ENCODE measurements at regions not wholly inside any gene's neighbourhood (a gene's known extent, or its start where the extent isn't known, plus 50 kb on each side); places are given as distances from the start of the nearest gene placed in this dataset.

DNA sequence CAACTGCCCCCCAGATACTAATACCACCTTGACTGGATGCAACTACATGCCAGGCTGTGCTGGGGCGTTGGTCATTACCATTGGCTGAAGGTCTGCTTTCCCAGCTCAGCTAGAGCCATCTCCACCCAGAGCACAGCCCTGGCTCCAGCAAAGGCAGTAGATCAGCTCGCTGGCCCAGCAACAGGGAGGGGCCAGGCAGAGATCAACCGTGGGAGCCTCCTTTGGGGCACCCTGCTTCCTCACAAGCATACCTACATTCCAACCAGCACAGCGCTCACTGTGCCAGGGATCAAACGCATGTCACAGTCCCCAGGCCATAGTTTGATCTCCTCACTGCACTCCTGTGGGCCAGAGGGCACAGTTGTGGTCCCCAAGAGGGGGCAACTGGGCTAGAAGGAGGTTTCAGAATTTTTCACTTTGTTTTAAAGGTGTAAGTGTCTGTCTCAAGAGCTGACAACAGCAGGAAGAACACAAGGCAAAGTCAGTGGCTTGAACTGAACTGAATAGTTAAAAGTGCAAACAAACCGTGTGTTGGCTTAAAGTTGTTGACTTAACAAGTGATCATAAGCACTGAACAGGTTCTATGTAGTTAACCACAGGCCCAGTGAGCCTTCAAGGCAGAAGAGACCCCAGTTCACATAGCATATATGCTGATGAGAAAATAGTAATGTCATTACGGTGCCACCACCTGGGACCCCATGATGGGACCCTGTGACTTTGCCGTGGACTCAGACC, 70.1 kb upstream of the BZW1 start:
- Histone ChIP-seq H3K4me3 (no peak overlapping the region), H3K9me3 (no peaks in the 10 kb centered on the region), H3K36me3 (no peaks in the 10 kb centered on the region), H3K27ac (peak overlapping the region; percentile 77), H3K27me3 (ENCODE audit: low read depth) (no peaks in the 10 kb centered on the region), H3K4me1 (peaks cover 23% of the 10 kb centered on the region)
- intact Hi-C loops (cut with DNase I): no loop called here
- DNase-seq (peak; percentile 53), ATAC-seq (peak; percentile 74 to 78)
- TF ChIP-seq, protein P1, sequence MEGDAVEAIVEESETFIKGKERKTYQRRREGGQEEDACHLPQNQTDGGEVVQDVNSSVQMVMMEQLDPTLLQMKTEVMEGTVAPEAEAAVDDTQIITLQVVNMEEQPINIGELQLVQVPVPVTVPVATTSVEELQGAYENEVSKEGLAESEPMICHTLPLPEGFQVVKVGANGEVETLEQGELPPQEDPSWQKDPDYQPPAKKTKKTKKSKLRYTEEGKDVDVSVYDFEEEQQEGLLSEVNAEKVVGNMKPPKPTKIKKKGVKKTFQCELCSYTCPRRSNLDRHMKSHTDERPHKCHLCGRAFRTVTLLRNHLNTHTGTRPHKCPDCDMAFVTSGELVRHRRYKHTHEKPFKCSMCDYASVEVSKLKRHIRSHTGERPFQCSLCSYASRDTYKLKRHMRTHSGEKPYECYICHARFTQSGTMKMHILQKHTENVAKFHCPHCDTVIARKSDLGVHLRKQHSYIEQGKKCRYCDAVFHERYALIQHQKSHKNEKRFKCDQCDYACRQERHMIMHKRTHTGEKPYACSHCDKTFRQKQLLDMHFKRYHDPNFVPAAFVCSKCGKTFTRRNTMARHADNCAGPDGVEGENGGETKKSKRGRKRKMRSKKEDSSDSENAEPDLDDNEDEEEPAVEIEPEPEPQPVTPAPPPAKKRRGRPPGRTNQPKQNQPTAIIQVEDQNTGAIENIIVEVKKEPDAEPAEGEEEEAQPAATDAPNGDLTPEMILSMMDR (IDR thresholded peaks at IDR 0.05): no peak

GRCh38 chr2:200742426-200742825, 69.3 kb upstream of the BZW1 start:
- Histone ChIP-seq H3K36me3 (no peaks in the 10 kb centered on the region), H3K27me3 (ENCODE audit: low read depth) (no peaks in the 10 kb centered on the region), H3K27ac (peak overlapping the region; percentile 77), H3K9me3 (no peaks in the 10 kb centered on the region), H3K4me1 (peaks cover 24% of the 10 kb centered on the region), H3K4me3 (no peak overlapping the region)
- TF ChIP-seq, protein P1 (IDR thresholded peaks at IDR 0.05): no peak
- intact Hi-C loops (cut with DNase I): no loop called here
- peak; percentile 57 for DNase-seq
- peak; percentile 60 to 70 for ATAC-seq

GRCh38 chr2:200743042-200743676, 68.6 kb upstream of the BZW1 start:
- intact Hi-C loops (cut with DNase I): no loop called here
- peaks cover 27% of the 10 kb centered on the region for H3K4me1 ChIP-seq
- H3K9me3 ChIP-seq: no peaks in the 10 kb centered on the region
- no peak for DNase-seq
- ATAC-seq: no peak
- H3K27me3 ChIP-seq (ENCODE audit: low read depth): no peaks in the 10 kb centered on the region
- no peak overlapping the region for H3K4me3 ChIP-seq
- no peaks in the 10 kb centered on the region for H3K36me3 ChIP-seq
- TF ChIP-seq, protein P1 (IDR thresholded peaks at IDR 0.05): no peak
- no peak overlapping the region for H3K27ac ChIP-seq

DNA sequence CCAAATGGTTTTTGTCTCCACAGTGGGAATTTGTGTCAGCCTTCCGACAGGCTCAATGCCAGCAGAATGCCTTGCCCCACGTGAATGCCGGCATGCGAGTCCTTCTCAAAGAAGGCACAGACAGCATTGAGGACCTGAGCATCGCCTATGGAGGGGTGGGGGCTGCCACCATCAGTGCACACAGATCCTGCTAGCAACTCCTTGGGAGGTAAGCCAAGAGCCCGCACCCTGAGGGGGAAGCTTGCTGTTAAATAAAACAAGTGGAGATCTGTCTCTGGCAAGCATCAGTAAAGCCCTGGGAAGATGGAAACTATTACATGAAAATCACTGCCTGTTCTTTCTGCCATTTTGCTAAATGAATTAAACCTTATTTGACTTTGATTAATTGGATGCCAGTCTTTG, 67.5 kb upstream of the BZW1 start:
- Histone ChIP-seq H3K27ac (no peak overlapping the region), H3K4me3 (no peak overlapping the region), H3K36me3 (no peaks in the 10 kb centered on the region), H3K27me3 (ENCODE audit: low read depth) (no peaks in the 10 kb centered on the region), H3K9me3 (no peaks in the 10 kb centered on the region), H3K4me1 (peaks cover 27% of the 10 kb centered on the region)
- intact Hi-C loops (cut with DNase I): no loop called here
- DNase-seq (no peak), ATAC-seq (no peak)
- TF ChIP-seq, protein P1 (IDR thresholded peaks at IDR 0.05): no peak

GRCh38 chr2:200746301-200746700, 65.4 kb upstream of the BZW1 start:
- Histone ChIP-seq H3K27ac (no peak overlapping the region), H3K27me3 (ENCODE audit: low read depth) (no peaks in the 10 kb centered on the region), H3K4me3 (no peak overlapping the region), H3K4me1 (peaks cover 19% of the 10 kb centered on the region), H3K9me3 (no peaks in the 10 kb centered on the region), H3K36me3 (no peaks in the 10 kb centered on the region)
- intact Hi-C loops (cut with DNase I): no loop called here
- ATAC-seq (no peak), DNase-seq (no peak)
- TF ChIP-seq, protein P1 (IDR thresholded peaks at IDR 0.05): no peak

Data from lower lobe of right lung (tissue), 2 donors.